ENCODE measurements at regions not wholly inside any gene's neighbourhood (a gene's known extent, or its start where the extent isn't known, plus 50 kb on each side); places are given as distances from the start of the nearest gene placed in this dataset.
"Not testable (repeated sequence)": the region's sequence is repeated elsewhere in the genome, so short reads cannot be mapped to it uniquely, and the experiment has no call there.

DNA sequence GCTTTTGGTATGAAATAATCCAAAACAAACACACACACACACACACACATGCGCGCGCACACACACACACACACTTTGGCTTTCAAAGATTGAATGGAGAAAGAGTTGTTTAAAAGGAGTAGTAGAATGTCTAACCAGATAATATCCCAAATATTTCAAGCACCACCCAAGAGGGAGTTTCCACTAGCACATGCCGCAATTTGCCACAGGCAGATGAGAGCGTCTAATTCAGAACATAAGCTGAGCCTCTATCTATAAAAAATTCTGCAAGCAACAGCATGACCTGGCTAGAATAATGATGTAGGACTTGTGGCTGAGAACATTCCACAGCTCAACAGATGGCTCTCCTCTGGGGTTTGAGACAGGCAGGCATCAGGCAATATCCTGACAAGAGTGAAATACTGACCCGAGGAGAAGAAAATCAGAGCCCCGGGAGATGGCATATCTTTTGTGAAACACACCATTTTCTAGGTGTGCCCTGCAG is 302.5 kb upstream of the GADL1 start:
- H3K4me3 ChIP-seq (ENCODE audit: control insufficient read depth, low read depth, low read length) = no peak overlapping the region
- TF ChIP-seq, protein P1, sequence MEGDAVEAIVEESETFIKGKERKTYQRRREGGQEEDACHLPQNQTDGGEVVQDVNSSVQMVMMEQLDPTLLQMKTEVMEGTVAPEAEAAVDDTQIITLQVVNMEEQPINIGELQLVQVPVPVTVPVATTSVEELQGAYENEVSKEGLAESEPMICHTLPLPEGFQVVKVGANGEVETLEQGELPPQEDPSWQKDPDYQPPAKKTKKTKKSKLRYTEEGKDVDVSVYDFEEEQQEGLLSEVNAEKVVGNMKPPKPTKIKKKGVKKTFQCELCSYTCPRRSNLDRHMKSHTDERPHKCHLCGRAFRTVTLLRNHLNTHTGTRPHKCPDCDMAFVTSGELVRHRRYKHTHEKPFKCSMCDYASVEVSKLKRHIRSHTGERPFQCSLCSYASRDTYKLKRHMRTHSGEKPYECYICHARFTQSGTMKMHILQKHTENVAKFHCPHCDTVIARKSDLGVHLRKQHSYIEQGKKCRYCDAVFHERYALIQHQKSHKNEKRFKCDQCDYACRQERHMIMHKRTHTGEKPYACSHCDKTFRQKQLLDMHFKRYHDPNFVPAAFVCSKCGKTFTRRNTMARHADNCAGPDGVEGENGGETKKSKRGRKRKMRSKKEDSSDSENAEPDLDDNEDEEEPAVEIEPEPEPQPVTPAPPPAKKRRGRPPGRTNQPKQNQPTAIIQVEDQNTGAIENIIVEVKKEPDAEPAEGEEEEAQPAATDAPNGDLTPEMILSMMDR (IDR thresholded peaks at IDR 0.05; ENCODE audit: control insufficient read depth, insufficient read depth, low read depth, low read length, missing control alignments) = no peak
- DNase-seq (ENCODE audit: low read depth) = peak; percentile 89

DNA sequence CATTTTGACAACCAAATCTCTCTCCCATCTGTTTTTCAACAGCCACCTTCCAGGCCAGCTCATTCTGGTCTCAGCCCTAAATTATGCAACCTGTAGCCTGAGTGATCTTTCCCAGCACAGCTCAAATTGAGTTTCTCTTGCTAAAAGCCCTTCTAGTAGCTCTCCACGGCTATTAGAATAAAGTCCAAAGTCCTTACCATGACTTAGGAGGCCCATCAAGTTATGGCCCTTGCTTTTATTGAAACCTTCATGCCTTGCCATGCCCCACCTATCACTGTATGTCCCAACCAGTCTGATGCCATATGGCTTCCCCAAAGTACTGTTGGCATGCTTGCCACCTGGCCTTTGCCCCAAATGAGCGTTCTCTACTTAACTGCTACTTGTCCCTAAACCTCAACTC is 303.5 kb upstream of the GADL1 start:
- no peak overlapping the region for H3K4me3 ChIP-seq (ENCODE audit: control insufficient read depth, low read depth, low read length)
- TF ChIP-seq, protein P1 (IDR thresholded peaks at IDR 0.05; ENCODE audit: control insufficient read depth, insufficient read depth, low read depth, low read length, missing control alignments) = no peak
- DNase-seq (ENCODE audit: low read depth) = no peak

DNA sequence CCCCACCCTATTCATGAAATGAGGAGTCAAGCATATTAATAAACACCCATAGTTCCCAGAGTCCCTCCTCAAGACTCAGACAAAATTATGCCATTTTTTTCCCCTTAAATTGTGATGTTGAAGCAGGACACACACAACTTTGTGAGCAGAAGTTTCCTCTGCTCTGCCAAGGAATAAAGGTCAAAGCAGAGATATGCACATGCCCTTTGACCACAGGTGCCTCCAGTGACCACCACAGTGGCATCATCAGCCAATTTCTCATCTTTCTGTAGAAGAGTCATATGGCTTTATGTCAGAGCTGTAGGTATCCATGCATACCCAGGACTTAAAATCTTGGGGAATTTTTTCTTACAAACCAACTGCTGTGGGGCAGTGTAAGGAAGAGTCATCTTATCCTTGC is 304.4 kb upstream of the GADL1 start:
- TF ChIP-seq, protein P1 (IDR thresholded peaks at IDR 0.05; ENCODE audit: control insufficient read depth, insufficient read depth, low read depth, low read length, missing control alignments) = no peak
- no peak for DNase-seq (ENCODE audit: low read depth)
- no peak overlapping the region for H3K4me3 ChIP-seq (ENCODE audit: control insufficient read depth, low read depth, low read length)

DNA sequence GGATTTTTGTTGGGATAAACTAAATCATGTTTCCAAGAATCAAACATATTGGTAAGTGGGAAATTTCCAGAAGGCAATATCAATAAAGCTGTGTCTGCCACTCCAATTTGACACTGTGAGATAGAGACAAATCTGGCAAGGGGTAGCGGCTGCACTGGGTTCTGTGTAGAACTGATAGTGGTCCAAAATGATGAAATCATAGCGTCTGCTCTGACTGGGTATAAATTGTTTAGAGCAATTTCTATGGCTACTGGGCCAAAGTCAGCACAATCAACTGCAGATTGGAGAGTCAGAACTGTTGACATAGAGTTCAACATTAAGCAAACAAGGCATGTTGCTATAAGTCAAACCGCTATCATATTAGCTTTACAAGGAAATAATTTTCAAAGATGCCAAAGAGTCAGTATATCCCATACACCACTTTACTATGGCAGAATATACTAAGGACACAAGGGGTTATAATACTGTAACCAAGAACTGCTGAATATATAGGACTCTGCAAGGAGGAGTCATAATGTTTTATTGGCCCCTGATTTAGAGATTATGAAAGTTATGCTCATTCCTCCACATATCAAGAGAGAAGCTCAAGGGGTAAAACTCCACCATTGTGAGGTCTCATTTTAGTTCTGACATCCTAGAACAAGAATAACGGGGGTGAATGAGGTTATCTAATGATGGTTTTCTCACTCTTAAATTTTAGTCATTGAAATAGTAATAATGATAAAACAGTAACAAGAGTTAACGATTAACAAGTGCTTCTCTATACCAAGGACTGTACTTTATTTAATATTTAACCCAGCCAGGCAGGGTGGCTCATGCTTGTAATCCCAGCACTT is 309.7 kb upstream of the GADL1 start:
- TF ChIP-seq, protein P1 (IDR thresholded peaks at IDR 0.05; ENCODE audit: control insufficient read depth, insufficient read depth, low read depth, low read length, missing control alignments) = no peak
- H3K4me3 ChIP-seq (ENCODE audit: control insufficient read depth, low read depth, low read length) = no peak overlapping the region
- DNase-seq (ENCODE audit: low read depth) = no peak

DNA sequence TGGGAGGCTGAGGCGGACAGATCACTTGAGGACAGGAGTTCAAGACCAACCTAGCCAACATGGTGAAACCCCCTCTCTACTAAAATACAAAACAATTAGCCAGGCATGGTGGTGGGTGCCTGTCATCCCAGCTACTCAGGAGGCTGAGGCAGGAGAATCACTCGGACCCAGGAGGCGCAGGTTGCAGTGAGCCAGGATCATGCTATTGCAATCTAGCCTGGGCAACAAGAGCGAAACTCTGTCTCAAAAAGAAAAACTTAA is 310.3 kb upstream of the GADL1 start:
- DNase-seq (ENCODE audit: low read depth); H3K4me3 ChIP-seq (ENCODE audit: control insufficient read depth, low read depth, low read length): not testable (repeated sequence)

DNA sequence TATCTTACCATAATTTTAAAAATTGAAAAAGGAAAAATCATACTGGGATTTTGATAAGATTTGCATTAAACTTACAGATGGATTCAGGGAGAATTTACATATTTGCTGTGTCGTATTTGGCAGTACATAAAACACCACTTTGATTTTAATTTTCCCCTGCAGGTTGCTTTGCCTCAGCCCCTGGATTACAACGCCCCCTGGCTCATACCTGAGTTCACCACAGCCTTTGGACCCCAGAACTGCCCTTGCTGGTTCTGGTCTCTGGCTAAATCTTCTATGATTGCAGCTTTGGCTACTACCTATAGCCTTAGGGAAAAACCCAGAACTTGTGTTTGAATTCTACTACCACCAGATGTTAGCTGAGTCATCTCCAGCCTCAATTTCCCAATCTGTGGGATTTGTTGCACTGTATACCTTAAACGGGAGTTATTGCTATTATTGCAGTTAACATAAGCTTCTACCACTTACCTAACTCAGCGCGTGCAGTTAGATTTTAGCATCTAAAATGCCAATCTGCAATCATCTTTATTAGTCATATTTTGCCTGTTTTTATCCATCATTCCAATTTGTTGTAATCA is 315.7 kb upstream of the GADL1 start:
- DNase-seq (ENCODE audit: low read depth) = no peak
- no peak overlapping the region for H3K4me3 ChIP-seq (ENCODE audit: control insufficient read depth, low read depth, low read length)
- TF ChIP-seq, protein P1 (IDR thresholded peaks at IDR 0.05; ENCODE audit: control insufficient read depth, insufficient read depth, low read depth, low read length, missing control alignments) = no peak

DNA sequence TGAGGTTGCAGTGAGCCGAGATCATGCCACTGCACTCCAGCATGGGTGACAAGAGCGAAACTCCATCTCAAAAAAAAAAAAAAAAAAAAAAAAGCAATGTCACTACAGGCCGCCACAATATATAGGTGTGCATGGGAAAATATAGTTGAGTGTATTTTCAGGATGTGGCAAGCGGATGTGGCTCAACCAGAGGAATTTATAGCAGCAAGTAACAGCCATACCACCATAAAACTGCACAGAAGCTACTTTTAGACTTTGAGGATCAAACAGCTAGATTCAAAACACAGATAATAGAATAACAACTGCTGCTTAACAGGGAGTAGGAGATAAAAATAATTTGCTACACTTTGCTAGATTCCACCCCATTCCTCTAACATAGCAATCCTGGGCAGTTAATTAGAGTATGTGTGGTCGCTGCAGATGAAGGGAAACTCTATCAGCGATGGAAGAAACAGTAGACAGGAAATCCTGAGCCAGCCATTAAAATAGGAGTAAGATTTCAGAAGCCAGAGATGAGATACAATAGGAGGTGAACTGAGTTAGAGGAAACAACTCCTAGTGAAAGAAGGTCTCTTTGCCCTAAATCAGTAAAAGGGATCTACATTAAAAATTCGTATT is 318.7 kb upstream of the STT3B start:
- TF ChIP-seq, protein P1 (IDR thresholded peaks at IDR 0.05; ENCODE audit: control insufficient read depth, insufficient read depth, low read depth, low read length, missing control alignments) = no peak
- no peak for DNase-seq (ENCODE audit: low read depth)
- H3K4me3 ChIP-seq (ENCODE audit: control insufficient read depth, low read depth, low read length) = no peak overlapping the region
